PC-9 (cell line): ENCODE measurements at regions not wholly inside any gene's neighbourhood (a gene's known extent, or its start where the extent isn't known, plus 50 kb on each side); places are given as distances from the start of the nearest gene placed in this dataset.

Source experiments
- CTCF ChIP-seq: fragments of 200-600 bp; sonication (generic); conservative IDR thresholded peaks from 2 replicates; pipeline ENCODE4 v1.6.1; 2017; ENCODE audit warnings: mixed run types, antibody characterized with exemption, mild to moderate bottlenecking, moderate library complexity
- EZH2 ChIP-seq: fragments of 200-600 bp; sonication (generic); IDR thresholded peaks from 2 replicates; pipeline ENCODE4 v1.8.0; 2017; ENCODE audit warnings: antibody characterized with exemption, low read depth

DNA sequence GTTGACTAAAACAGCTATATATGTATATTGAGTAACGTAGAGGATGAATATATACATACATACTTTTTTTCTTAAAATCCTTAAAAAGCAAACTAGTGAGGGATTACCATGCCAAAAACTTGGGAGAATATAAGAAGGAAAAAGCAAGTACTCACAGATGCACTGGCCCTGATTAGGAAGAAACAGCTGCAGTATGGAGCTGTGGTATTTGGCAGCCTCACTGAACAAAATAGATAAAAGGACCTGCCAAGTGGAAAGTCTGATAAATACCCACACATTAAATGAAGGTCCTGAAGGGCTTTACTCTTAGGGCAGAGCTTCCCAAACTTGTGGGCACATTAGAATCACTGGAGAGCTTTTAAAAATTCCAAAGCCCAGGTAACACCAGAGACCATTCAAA is 80.6 kb downstream of the FEM1C start:
- TF ChIP-seq CTCF (no peak), EZH2 (no peak)
